ENCODE measurements at regions not wholly inside any gene's neighbourhood (a gene's known extent, or its start where the extent isn't known, plus 50 kb on each side); places are given as distances from the start of the nearest gene placed in this dataset.

GRCh38 chrX:96430756-96431455 is 253.7 kb upstream of the DIAPH2 start:
- TF ChIP-seq GATA3 (IDR thresholded peaks at IDR 0.05; ENCODE audit: low read depth, low read length) (no peak), GATA2 (IDR thresholded peaks at IDR 0.05; ENCODE audit: low read depth, low read length) (no peak)

Data from SH-SY5Y (cell line).